Right renal cortex interstitium (tissue), 3 donors: ENCODE measurements at regions not wholly inside any gene's neighbourhood (a gene's known extent, or its start where the extent isn't known, plus 50 kb on each side); places are given as distances from the start of the nearest gene placed in this dataset.
"Not testable (repeated sequence)": the region's sequence is repeated elsewhere in the genome, so short reads cannot be mapped to it uniquely, and the experiment has no call there.

ENCODE experiments used
- DNase-seq, 3 donors: peaks; one replicate each; pipeline ENCODE4 v3.0.0-alpha.2; 2013; ENCODE audit warnings: low read depth in 3 of 3, low spot score in 2 of 3

- no peak for DNase-seq
Observed at GRCh38 chr17:64786337-64786736, 124.2 kb upstream of the SMURF2 start.

- no peak for DNase-seq
Observed at GRCh38 chr17:64785011-64785421, 122.9 kb upstream of the SMURF2 start.

- DNase-seq: no peak
Observed at GRCh38 chr17:64784353-64785010, 122.4 kb upstream of the SMURF2 start.

GRCh38 chr17:64783556-64784352 is 121.6 kb upstream of the SMURF2 start:
- DNase-seq: no peak

GRCh38 chr17:64783031-64783461 is 120.9 kb upstream of the SMURF2 start:
- DNase-seq: no peak

- no peak for DNase-seq
Observed at GRCh38 chr17:64781810-64782555, 119.9 kb upstream of the SMURF2 start.

GRCh38 chr17:64781014-64781756 is 119.1 kb upstream of the SMURF2 start:
- DNase-seq: no peak

- no peak for DNase-seq
Observed at GRCh38 chr17:64780096-64781013, 118.2 kb upstream of the SMURF2 start.

GRCh38 chr17:64779376-64780095 is 117.4 kb upstream of the SMURF2 start:
- no peak for DNase-seq

GRCh38 chr17:64779098-64779375 is 116.9 kb upstream of the SMURF2 start:
- not testable (repeated sequence) for DNase-seq

- DNase-seq: no peak
Observed at GRCh38 chr17:64778240-64779097, 116.4 kb upstream of the SMURF2 start.

- DNase-seq: no peak
Observed at GRCh38 chr17:64777415-64778239, 115.5 kb upstream of the SMURF2 start.

GRCh38 chr17:64776720-64777414 is 114.8 kb upstream of the SMURF2 start:
- DNase-seq: peak in 1 of 3 donors; percentile 43

- no peak for DNase-seq
Observed at GRCh38 chr17:64775701-64776570, 113.8 kb upstream of the SMURF2 start.

- no peak for DNase-seq
Observed at GRCh38 chr17:64774888-64775540, 112.9 kb upstream of the SMURF2 start.
